Activated T-helper 1 cell treated with anti-CD3 and anti-CD28 coated beads, Interleukin-12 subunit alpha, Interleukin-12 subunit beta, Interleukin-2, Interleukin-4 antibody, amounts not matched to agents 30 ng/mL and 10 ng/mL and 1 ng/mL, durations not matched to agents 14 hours and 24 hours and 36 hours (primary cell): ENCODE measurements at regions not wholly inside any gene's neighbourhood (a gene's known extent, or its start where the extent isn't known, plus 50 kb on each side); places are given as distances from the start of the nearest gene placed in this dataset.

Experiments
- DNase-seq: peaks from one replicate; pipeline ENCODE4 v3.0.0; 2021; ENCODE audit warnings: low spot score
- H3K27ac Mint-ChIP-seq: one replicate; pipeline ENCODE4 v1.8.0; 2021; ENCODE audit warnings: mild to moderate bottlenecking, mixed read lengths
- H3K27me3 Mint-ChIP-seq: one replicate; pipeline ENCODE4 v1.8.0; 2022; ENCODE audit warnings: mild to moderate bottlenecking, moderate library complexity, mixed read lengths; ENCODE audit not compliant: insufficient read depth
- H3K36me3 Mint-ChIP-seq: one replicate; pipeline ENCODE4 v1.8.0; 2021; ENCODE audit warnings: low read depth, mixed read lengths
- H3K4me1 Mint-ChIP-seq: one replicate; pipeline ENCODE4 v1.8.0; 2021; ENCODE audit warnings: low read depth, mixed read lengths
- H3K4me3 Mint-ChIP-seq: one replicate; pipeline ENCODE4 v1.8.0; 2021; ENCODE audit warnings: mild to moderate bottlenecking, moderate library complexity, mixed read lengths
- H3K9me3 Mint-ChIP-seq: one replicate; pipeline ENCODE4 v1.8.0; 2021; ENCODE audit warnings: mixed read lengths
- intact Hi-C: fragments of 100-400 bp; cut with micrococcal nuclease; formaldehyde crosslinking; loops from one replicate; pipeline ENCODE4 v1.15.1; 2024

DNA sequence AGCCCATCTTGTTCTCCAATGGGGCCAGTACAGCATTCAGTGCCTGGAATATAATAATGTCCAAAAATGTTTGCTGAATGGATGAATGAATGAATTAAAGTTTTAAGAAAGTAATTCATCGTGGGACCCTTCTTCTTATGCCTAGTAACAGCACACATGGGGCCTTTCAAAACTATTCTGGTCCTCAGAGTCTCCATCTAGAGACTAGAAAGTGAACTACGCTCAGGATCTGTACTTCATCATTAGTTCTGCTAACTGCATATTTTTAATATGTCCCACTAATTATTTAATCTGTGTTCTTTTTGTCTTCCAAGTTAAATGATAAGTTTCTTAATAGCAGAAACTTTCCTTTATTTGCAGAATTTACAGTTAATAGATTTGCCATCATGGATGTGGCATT is 172.5 kb downstream of the SMAD2 start:
- Mint-ChIP-seq H3K9me3 (peaks cover 8% of the 10 kb centered on the region), H3K4me3 (no peak overlapping the region), H3K27me3 (peaks cover 16% of the 10 kb centered on the region), H3K27ac (no peak overlapping the region), H3K4me1 (peaks cover 6% of the 10 kb centered on the region), H3K36me3 (no peaks in the 10 kb centered on the region)
- no peak for DNase-seq
- intact Hi-C loops, result loop anchor here (5.0 to 10.0 kb wide), 2 partner anchors 264 to 363 kb away; no protein-coding TSS in a partner anchor

GRCh38 chr18:47756364-47757016 is 174.0 kb downstream of the SMAD2 start:
- H3K9me3 Mint-ChIP-seq, result peaks cover 8% of the 10 kb centered on the region
- peaks cover 6% of the 10 kb centered on the region for H3K4me1 Mint-ChIP-seq
- no peak overlapping the region for H3K27ac Mint-ChIP-seq
- peak; percentile 31 for DNase-seq
- intact Hi-C loops, result loop anchor here (5.0 to 10.0 kb wide), 2 partner anchors 266 to 362 kb away; no protein-coding TSS in a partner anchor
- H3K27me3 Mint-ChIP-seq, result peaks cover 10% of the 10 kb centered on the region
- no peak overlapping the region for H3K4me3 Mint-ChIP-seq
- no peaks in the 10 kb centered on the region for H3K36me3 Mint-ChIP-seq

DNA sequence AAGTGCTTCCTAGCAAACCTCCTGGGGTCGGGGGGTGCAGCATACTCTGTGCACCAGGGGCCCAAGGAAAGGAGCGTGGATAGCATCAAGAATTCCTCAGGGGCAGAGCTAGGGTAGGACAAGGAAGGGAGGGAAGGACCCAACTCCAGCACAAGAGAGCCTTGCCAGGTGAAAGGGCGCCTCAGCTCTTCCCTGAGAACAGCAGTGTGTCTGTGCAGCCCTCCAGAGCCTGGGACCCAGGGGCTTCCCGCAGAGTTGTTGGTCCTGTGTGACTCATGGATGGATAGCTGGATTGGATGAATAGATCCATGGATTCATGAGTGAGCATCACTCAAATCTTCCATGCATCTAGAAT is 175.4 kb downstream of the SMAD2 start:
- DNase-seq, result no peak
- Mint-ChIP-seq H3K4me1 (peaks cover 6% of the 10 kb centered on the region), H3K36me3 (no peaks in the 10 kb centered on the region), H3K27ac (no peak overlapping the region), H3K9me3 (peaks cover 2% of the 10 kb centered on the region), H3K4me3 (no peak overlapping the region), H3K27me3 (peaks cover 9% of the 10 kb centered on the region)
- intact Hi-C loops, result loop anchor here (5.0 to 10.0 kb wide), 2 partner anchors 267 to 360 kb away; no protein-coding TSS in a partner anchor

GRCh38 chr18:47754311-47755101 is 176.0 kb downstream of the SMAD2 start:
- Mint-ChIP-seq H3K27me3 (peaks cover 7% of the 10 kb centered on the region), H3K36me3 (no peaks in the 10 kb centered on the region), H3K4me1 (peaks cover 6% of the 10 kb centered on the region), H3K4me3 (no peak overlapping the region), H3K9me3 (no peaks in the 10 kb centered on the region), H3K27ac (no peak overlapping the region)
- intact Hi-C loops, result loop anchor here (5.0 to 10.0 kb wide), 2 partner anchors 268 to 360 kb away; no protein-coding TSS in a partner anchor
- DNase-seq, result peak; percentile 31

GRCh38 chr18:47752796-47753645 is 177.4 kb downstream of the SMAD2 start:
- Mint-ChIP-seq H3K27me3 (peaks cover 9% of the 10 kb centered on the region), H3K36me3 (no peaks in the 10 kb centered on the region), H3K4me3 (no peak overlapping the region), H3K27ac (no peak overlapping the region), H3K9me3 (no peaks in the 10 kb centered on the region), H3K4me1 (peaks cover 10% of the 10 kb centered on the region)
- intact Hi-C loops, result loop anchor here (10.0 kb wide), 1 partner anchor 358 kb away; no protein-coding TSS in a partner anchor
- no peak for DNase-seq

DNA sequence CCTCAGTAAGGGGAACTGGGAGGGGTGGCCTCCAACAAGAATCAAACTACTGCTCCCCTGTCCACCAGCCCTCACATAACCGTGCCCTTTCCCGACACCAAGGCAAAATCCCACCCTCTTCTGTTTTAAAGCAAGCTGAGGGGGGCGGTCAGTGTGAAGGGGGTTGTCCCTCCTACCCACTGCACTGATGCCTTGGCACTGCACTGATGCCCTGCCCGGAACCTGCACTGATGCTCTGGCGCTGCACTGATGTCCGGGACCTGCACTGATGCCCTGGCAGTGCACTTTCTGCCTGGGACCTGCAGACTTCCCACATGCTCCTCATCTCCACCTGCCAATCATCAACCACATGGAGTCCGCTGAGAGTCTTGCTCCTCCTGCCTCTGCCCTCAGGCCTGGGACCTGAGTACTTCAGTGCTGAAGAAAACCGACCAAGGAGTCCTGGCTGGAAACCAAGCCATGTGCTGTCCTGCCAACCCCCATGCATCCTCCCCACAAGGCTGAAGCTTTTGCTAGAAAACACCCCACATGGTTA is 179.5 kb downstream of the SMAD2 start:
- peaks cover 10% of the 10 kb centered on the region for H3K4me1 Mint-ChIP-seq
- no peak overlapping the region for H3K4me3 Mint-ChIP-seq
- no peaks in the 10 kb centered on the region for H3K9me3 Mint-ChIP-seq
- no peak for DNase-seq
- no peaks in the 10 kb centered on the region for H3K36me3 Mint-ChIP-seq
- peaks cover 11% of the 10 kb centered on the region for H3K27me3 Mint-ChIP-seq
- intact Hi-C loops, result loop anchor here (10.0 kb wide), 1 partner anchor 356 kb away; no protein-coding TSS in a partner anchor
- no peak overlapping the region for H3K27ac Mint-ChIP-seq

DNA sequence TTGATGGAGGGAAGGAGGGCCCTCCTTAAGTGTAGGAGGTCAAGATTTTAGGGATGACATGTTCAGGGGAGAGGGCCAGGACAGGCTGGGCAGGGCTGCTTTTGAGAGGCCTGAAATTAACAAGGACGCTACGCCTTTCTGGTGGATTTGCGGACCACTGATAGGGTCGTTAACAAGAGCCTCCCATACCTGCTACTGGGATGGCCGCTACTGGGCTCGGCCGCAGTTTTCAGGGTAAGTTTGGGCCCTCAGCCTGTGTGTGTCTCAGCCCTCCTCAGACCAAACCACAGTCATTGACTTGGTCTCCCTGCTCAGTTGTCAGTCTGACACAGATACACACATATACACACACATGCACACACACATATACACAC is 180.9 kb downstream of the SMAD2 start:
- Mint-ChIP-seq H3K4me3 (no peak overlapping the region), H3K27me3 (peaks cover 11% of the 10 kb centered on the region), H3K9me3 (no peaks in the 10 kb centered on the region), H3K36me3 (no peaks in the 10 kb centered on the region), H3K27ac (no peak overlapping the region), H3K4me1 (peaks cover 8% of the 10 kb centered on the region)
- no peak for DNase-seq
- intact Hi-C loops, result loop anchor here (1.0 kb wide), 5 partner anchors 153 to 699 kb away; partner anchors contain the start of gene IER3IP1

DNA sequence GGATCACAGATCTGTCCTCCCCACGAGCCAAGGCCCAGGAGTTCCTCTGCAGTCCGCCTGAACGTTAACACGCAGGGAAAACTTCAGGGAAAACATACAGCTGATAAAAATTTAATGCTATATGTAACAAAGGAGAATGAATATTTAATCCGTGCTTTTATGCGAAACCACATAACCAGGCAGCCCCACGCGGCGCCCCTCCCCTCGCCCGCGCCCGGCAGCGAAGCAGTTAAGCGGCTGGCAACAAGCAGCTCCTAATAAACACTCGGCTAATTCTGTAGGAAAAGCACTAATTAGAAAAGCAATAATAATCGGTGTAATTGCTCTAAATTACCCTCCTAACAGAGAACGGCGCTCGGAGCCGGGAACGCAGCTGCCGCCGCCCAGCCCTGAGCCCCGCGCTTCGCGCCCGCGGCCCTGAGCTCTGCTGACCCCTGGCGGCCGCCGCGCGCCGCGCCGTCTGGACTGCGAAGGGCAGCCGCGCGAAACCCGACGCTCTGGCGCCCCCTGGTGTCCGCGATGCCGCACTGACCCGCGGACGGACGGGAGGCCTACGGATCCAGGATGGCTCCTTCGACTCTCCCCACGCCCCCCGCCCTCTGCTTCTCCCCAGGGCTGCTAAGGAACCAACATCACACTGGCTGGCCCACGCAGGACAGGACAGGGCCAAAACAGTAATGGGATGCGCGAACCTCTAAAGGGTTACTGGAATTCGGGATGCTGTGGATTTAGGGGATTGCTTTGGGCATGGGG is 181.4 kb downstream of the SMAD2 start:
- peak; percentile 80 for DNase-seq
- Mint-ChIP-seq H3K4me3 (no peak overlapping the region), H3K9me3 (no peaks in the 10 kb centered on the region), H3K27me3 (peaks cover 14% of the 10 kb centered on the region), H3K4me1 (peaks cover 5% of the 10 kb centered on the region), H3K36me3 (no peaks in the 10 kb centered on the region), H3K27ac (no peak overlapping the region)
- intact Hi-C loops, result loop anchor here (1.0 kb wide), 5 partner anchors 153 to 699 kb away; partner anchors contain the start of gene IER3IP1

DNA sequence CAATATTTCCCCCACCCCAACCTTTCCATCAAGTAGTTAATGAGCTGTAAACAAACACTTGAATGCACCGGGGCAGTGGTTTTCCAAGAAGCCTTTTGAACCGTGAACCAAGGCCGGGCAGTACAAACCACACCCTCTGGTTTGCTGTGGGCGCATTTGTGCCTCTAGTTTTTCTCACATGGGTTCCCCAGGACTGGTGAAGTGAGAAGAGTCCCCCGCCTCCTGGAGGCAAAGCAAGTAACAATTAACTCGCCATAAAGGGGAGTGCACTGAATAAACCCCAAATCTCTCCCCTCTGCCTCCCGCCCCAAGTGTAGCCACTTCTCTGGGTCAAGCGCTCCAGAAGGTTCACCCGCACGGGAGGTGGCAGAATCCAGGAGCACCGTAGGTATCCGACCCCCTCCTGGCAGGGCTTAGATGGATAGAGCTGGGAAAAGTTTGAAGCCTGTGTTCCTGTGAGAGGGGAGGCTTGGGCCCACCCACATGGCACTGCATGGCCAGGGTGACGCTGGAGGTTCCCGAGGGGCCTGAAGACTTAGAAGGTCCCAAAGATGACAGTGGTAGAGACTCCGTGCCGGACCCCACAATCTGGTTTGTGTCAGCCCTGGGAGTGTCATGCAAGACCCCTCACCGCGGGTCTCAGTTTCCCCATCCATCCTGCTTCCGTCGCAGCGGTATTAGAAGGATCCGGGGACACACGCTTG is 182.2 kb downstream of the SMAD2 start:
- DNase-seq, result no peak
- Mint-ChIP-seq H3K4me1 (peaks cover 5% of the 10 kb centered on the region), H3K4me3 (no peak overlapping the region), H3K27me3 (peaks cover 15% of the 10 kb centered on the region), H3K27ac (no peak overlapping the region), H3K9me3 (no peaks in the 10 kb centered on the region), H3K36me3 (no peaks in the 10 kb centered on the region)
- intact Hi-C loops, result no loop called here

DNA sequence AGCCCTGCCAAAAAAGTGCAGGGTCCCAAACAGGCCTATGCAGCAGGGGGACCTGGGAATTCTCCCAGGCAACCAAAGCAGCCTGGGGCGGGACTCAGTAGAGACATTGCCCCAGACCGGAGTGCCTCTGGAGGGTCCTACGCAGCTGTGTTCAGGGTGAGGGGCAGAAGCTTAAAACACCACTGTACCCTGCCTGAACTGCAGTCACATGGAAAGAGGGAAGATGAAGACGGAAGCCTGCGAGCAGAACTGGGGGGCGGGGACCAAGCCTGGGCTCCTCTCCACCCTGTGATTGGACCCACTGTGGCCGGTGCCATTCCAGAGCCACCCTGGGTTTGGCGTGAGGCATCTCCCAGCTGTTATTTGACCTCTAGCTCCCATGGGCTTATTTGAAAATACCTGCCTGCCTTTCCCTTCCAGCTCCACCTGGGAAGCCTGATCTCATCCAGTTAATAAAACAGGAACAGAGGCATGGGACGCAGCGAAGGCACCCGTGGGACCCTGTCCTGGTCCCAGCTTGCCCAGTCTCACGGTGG is 183.1 kb downstream of the SMAD2 start:
- peaks cover 19% of the 10 kb centered on the region for H3K27me3 Mint-ChIP-seq
- H3K27ac Mint-ChIP-seq, result no peak overlapping the region
- H3K4me3 Mint-ChIP-seq, result no peak overlapping the region
- intact Hi-C loops, result no loop called here
- DNase-seq, result no peak
- no peaks in the 10 kb centered on the region for H3K36me3 Mint-ChIP-seq
- H3K4me1 Mint-ChIP-seq, result peaks cover 5% of the 10 kb centered on the region
- H3K9me3 Mint-ChIP-seq, result no peaks in the 10 kb centered on the region

DNA sequence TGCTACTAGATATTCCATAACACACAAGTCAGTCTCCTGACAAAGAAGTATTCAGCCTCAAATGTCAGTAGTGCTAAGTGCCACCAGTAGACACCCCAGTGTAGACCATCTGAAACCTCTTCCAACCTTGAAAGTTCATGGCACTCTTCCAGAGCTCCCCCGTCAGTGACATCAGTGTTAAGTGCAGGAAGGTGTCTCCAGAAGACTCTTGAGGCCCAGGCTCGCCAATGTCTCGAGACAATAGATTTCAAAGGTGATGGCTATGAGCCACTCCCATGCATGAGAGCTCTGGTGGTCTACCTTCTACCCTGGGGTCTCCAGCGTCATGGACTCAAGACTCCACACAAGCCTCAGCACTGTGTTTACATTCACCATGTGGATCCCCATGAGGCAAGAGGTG is 183.8 kb downstream of the SMAD2 start:
- Mint-ChIP-seq H3K4me1 (peaks cover 5% of the 10 kb centered on the region), H3K36me3 (no peaks in the 10 kb centered on the region), H3K9me3 (no peaks in the 10 kb centered on the region), H3K27me3 (peaks cover 24% of the 10 kb centered on the region), H3K4me3 (no peak overlapping the region), H3K27ac (no peak overlapping the region)
- DNase-seq, result no peak
- intact Hi-C loops, result no loop called here
